ENCODE measurements at regions not wholly inside any gene's neighbourhood (a gene's known extent, or its start where the extent isn't known, plus 50 kb on each side); places are given as distances from the start of the nearest gene placed in this dataset.

- H3K4me3 ChIP-seq (ENCODE audit: low read length), result no peak overlapping the region
- DNase-seq (ENCODE audit: low read depth), result no peak
- no peaks in the 10 kb centered on the region for H3K27me3 ChIP-seq (replicated peaks; ENCODE audit: control insufficient read depth, insufficient read depth, low read length)
- H3K9ac ChIP-seq (ENCODE audit: low read length), result no peak overlapping the region
- H3K36me3 ChIP-seq (ENCODE audit: control insufficient read depth, insufficient read depth, low read length, severe bottlenecking), result no peaks in the 10 kb centered on the region
- H3K9me3 ChIP-seq (ENCODE audit: control insufficient read depth, low read length), result no peaks in the 10 kb centered on the region
- H3K4me1 ChIP-seq (ENCODE audit: control insufficient read depth, insufficient read depth, low read length), result no peaks in the 10 kb centered on the region
Observed at GRCh38 chr10:130335336-130335735, 199.1 kb downstream of the GLRX3 start.

- H3K4me1 ChIP-seq (ENCODE audit: control insufficient read depth, insufficient read depth, low read length), result no peaks in the 10 kb centered on the region
- no peak overlapping the region for H3K4me3 ChIP-seq (ENCODE audit: low read length)
- no peak overlapping the region for H3K9ac ChIP-seq (ENCODE audit: low read length)
- H3K27me3 ChIP-seq (replicated peaks; ENCODE audit: control insufficient read depth, insufficient read depth, low read length), result peaks cover 2% of the 10 kb centered on the region
- H3K9me3 ChIP-seq (ENCODE audit: control insufficient read depth, low read length), result no peaks in the 10 kb centered on the region
- no peaks in the 10 kb centered on the region for H3K36me3 ChIP-seq (ENCODE audit: control insufficient read depth, insufficient read depth, low read length, severe bottlenecking)
- DNase-seq (ENCODE audit: low read depth), result no peak
Observed at GRCh38 chr10:130336617-130337304, 200.6 kb downstream of the GLRX3 start.

GRCh38 chr10:130337305-130337640, 201.1 kb downstream of the GLRX3 start:
- Histone ChIP-seq H3K9me3 (ENCODE audit: control insufficient read depth, low read length) (no peaks in the 10 kb centered on the region), H3K9ac (ENCODE audit: low read length) (no peak overlapping the region), H3K4me1 (ENCODE audit: control insufficient read depth, insufficient read depth, low read length) (no peaks in the 10 kb centered on the region), H3K27me3 (replicated peaks; ENCODE audit: control insufficient read depth, insufficient read depth, low read length) (peaks cover 3% of the 10 kb centered on the region), H3K4me3 (ENCODE audit: low read length) (no peak overlapping the region), H3K36me3 (ENCODE audit: control insufficient read depth, insufficient read depth, low read length, severe bottlenecking) (no peaks in the 10 kb centered on the region)
- no peak for DNase-seq (ENCODE audit: low read depth)

- Histone ChIP-seq H3K4me3 (ENCODE audit: low read length) (no peak overlapping the region), H3K36me3 (ENCODE audit: control insufficient read depth, insufficient read depth, low read length, severe bottlenecking) (no peaks in the 10 kb centered on the region), H3K27me3 (replicated peaks; ENCODE audit: control insufficient read depth, insufficient read depth, low read length) (peaks cover 3% of the 10 kb centered on the region), H3K9ac (ENCODE audit: low read length) (no peak overlapping the region), H3K9me3 (ENCODE audit: control insufficient read depth, low read length) (no peaks in the 10 kb centered on the region), H3K4me1 (ENCODE audit: control insufficient read depth, insufficient read depth, low read length) (no peaks in the 10 kb centered on the region)
- no peak for DNase-seq (ENCODE audit: low read depth)
Observed at GRCh38 chr10:130337696-130338635, 201.8 kb downstream of the GLRX3 start.

GRCh38 chr10:130338636-130339024, 202.4 kb downstream of the GLRX3 start:
- no peaks in the 10 kb centered on the region for H3K9me3 ChIP-seq (ENCODE audit: control insufficient read depth, low read length)
- no peak for DNase-seq (ENCODE audit: low read depth)
- H3K9ac ChIP-seq (ENCODE audit: low read length), result no peak overlapping the region
- H3K4me1 ChIP-seq (ENCODE audit: control insufficient read depth, insufficient read depth, low read length), result no peaks in the 10 kb centered on the region
- H3K27me3 ChIP-seq (replicated peaks; ENCODE audit: control insufficient read depth, insufficient read depth, low read length), result peaks cover 3% of the 10 kb centered on the region
- no peaks in the 10 kb centered on the region for H3K36me3 ChIP-seq (ENCODE audit: control insufficient read depth, insufficient read depth, low read length, severe bottlenecking)
- H3K4me3 ChIP-seq (ENCODE audit: low read length), result no peak overlapping the region

- DNase-seq (ENCODE audit: low read depth), result no peak
- Histone ChIP-seq H3K4me3 (ENCODE audit: low read length) (no peak overlapping the region), H3K4me1 (ENCODE audit: control insufficient read depth, insufficient read depth, low read length) (no peaks in the 10 kb centered on the region), H3K9me3 (ENCODE audit: control insufficient read depth, low read length) (no peaks in the 10 kb centered on the region), H3K36me3 (ENCODE audit: control insufficient read depth, insufficient read depth, low read length, severe bottlenecking) (no peaks in the 10 kb centered on the region), H3K27me3 (replicated peaks; ENCODE audit: control insufficient read depth, insufficient read depth, low read length) (peaks cover 3% of the 10 kb centered on the region), H3K9ac (ENCODE audit: low read length) (no peak overlapping the region)
Observed at GRCh38 chr10:130339091-130339490, 202.9 kb downstream of the GLRX3 start.

- no peaks in the 10 kb centered on the region for H3K9me3 ChIP-seq (ENCODE audit: control insufficient read depth, low read length)
- H3K4me3 ChIP-seq (ENCODE audit: low read length), result no peak overlapping the region
- H3K9ac ChIP-seq (ENCODE audit: low read length), result no peak overlapping the region
- peaks cover 3% of the 10 kb centered on the region for H3K27me3 ChIP-seq (replicated peaks; ENCODE audit: control insufficient read depth, insufficient read depth, low read length)
- H3K4me1 ChIP-seq (ENCODE audit: control insufficient read depth, insufficient read depth, low read length), result no peaks in the 10 kb centered on the region
- H3K36me3 ChIP-seq (ENCODE audit: control insufficient read depth, insufficient read depth, low read length, severe bottlenecking), result no peaks in the 10 kb centered on the region
- no peak for DNase-seq (ENCODE audit: low read depth)
Observed at GRCh38 chr10:130339911-130340310, 203.7 kb downstream of the GLRX3 start.

- Histone ChIP-seq H3K4me1 (ENCODE audit: control insufficient read depth, insufficient read depth, low read length) (no peaks in the 10 kb centered on the region), H3K27me3 (replicated peaks; ENCODE audit: control insufficient read depth, insufficient read depth, low read length) (peaks cover 3% of the 10 kb centered on the region), H3K36me3 (ENCODE audit: control insufficient read depth, insufficient read depth, low read length, severe bottlenecking) (no peaks in the 10 kb centered on the region), H3K9me3 (ENCODE audit: control insufficient read depth, low read length) (no peaks in the 10 kb centered on the region), H3K4me3 (ENCODE audit: low read length) (no peak overlapping the region), H3K9ac (ENCODE audit: low read length) (no peak overlapping the region)
- no peak for DNase-seq (ENCODE audit: low read depth)
Observed at GRCh38 chr10:130340816-130341215, 204.6 kb downstream of the GLRX3 start.

GRCh38 chr10:130341356-130341755, 205.2 kb downstream of the GLRX3 start:
- no peak overlapping the region for H3K4me3 ChIP-seq (ENCODE audit: low read length)
- DNase-seq (ENCODE audit: low read depth), result no peak

GRCh38 chr10:130345728-130346127, 209.5 kb downstream of the GLRX3 start:
- H3K9me3 ChIP-seq (ENCODE audit: control insufficient read depth, low read length), result peaks cover 15% of the 10 kb centered on the region
- peaks cover 3% of the 10 kb centered on the region for H3K27me3 ChIP-seq (replicated peaks; ENCODE audit: control insufficient read depth, insufficient read depth, low read length)
- no peaks in the 10 kb centered on the region for H3K4me1 ChIP-seq (ENCODE audit: control insufficient read depth, insufficient read depth, low read length)
- DNase-seq (ENCODE audit: low read depth), result no peak
- no peaks in the 10 kb centered on the region for H3K36me3 ChIP-seq (ENCODE audit: control insufficient read depth, insufficient read depth, low read length, severe bottlenecking)
- H3K4me3 ChIP-seq (ENCODE audit: low read length), result no peak overlapping the region
- H3K9ac ChIP-seq (ENCODE audit: low read length), result no peak overlapping the region

More at GRCh38 chr10:130341356-130341755, 205.2 kb downstream of the GLRX3 start:
- Histone ChIP-seq H3K9ac (ENCODE audit: low read length) (no peak overlapping the region), H3K27me3 (replicated peaks; ENCODE audit: control insufficient read depth, insufficient read depth, low read length) (peaks cover 3% of the 10 kb centered on the region), H3K36me3 (ENCODE audit: control insufficient read depth, insufficient read depth, low read length, severe bottlenecking) (no peaks in the 10 kb centered on the region), H3K4me1 (ENCODE audit: control insufficient read depth, insufficient read depth, low read length) (no peaks in the 10 kb centered on the region), H3K9me3 (ENCODE audit: control insufficient read depth, low read length) (no peaks in the 10 kb centered on the region)

- no peaks in the 10 kb centered on the region for H3K27me3 ChIP-seq (replicated peaks; ENCODE audit: control insufficient read depth, insufficient read depth, low read length)
- H3K36me3 ChIP-seq (ENCODE audit: control insufficient read depth, insufficient read depth, low read length, severe bottlenecking), result no peaks in the 10 kb centered on the region
- H3K4me3 ChIP-seq (ENCODE audit: low read length), result no peak overlapping the region
- peaks cover 15% of the 10 kb centered on the region for H3K9me3 ChIP-seq (ENCODE audit: control insufficient read depth, low read length)
- no peak for DNase-seq (ENCODE audit: low read depth)
- no peaks in the 10 kb centered on the region for H3K4me1 ChIP-seq (ENCODE audit: control insufficient read depth, insufficient read depth, low read length)
- no peak overlapping the region for H3K9ac ChIP-seq (ENCODE audit: low read length)
Observed at GRCh38 chr10:130350996-130351395, 214.8 kb downstream of the GLRX3 start.
